Liver (tissue), 7 donors: ENCODE measurements at regions not wholly inside any gene's neighbourhood (a gene's known extent, or its start where the extent isn't known, plus 50 kb on each side); places are given as distances from the start of the nearest gene placed in this dataset.

Experiments used
- DNase-seq: peaks from one replicate; pipeline ENCODE4 v3.0.0-alpha.2; 2017; ENCODE audit warnings: low spot score
- H3K27ac ChIP-seq, 2 donors: one replicate each; pipeline ENCODE4 v1.7.0; 2013; ENCODE audit warnings: inconsistent platforms in 2 of 2, low read length in 2 of 2, control low read depth in 1 of 2, low read depth in 1 of 2, mild to moderate bottlenecking in 1 of 2
- H3K27me3 ChIP-seq, 4 donors: one replicate each; pipeline versions ENCODE4 v1.6.1 to v1.7.0; 2013; ENCODE audit warnings: low read length in 3 of 4, inconsistent platforms in 1 of 4, mild to moderate bottlenecking in 1 of 4, moderate library complexity in 1 of 4; ENCODE audit not compliant: control insufficient read depth in 4 of 4, insufficient read depth in 4 of 4
- H3K36me3 ChIP-seq, 4 donors: one replicate each; pipeline versions ENCODE4 v1.6.1 to v1.7.0; 2013; ENCODE audit warnings: low read length in 3 of 4, mild to moderate bottlenecking in 3 of 4, low read depth in 1 of 4, moderate library complexity in 1 of 4; ENCODE audit not compliant: control insufficient read depth in 4 of 4, insufficient read depth in 3 of 4
- H3K4me1 ChIP-seq, 4 donors: one replicate each; pipeline versions ENCODE4 v1.6.1 to v1.7.0; 2013; ENCODE audit warnings: low read length in 3 of 4, mild to moderate bottlenecking in 3 of 4, moderate library complexity in 1 of 4; ENCODE audit not compliant: control insufficient read depth in 4 of 4, insufficient read depth in 4 of 4
- H3K4me3 ChIP-seq, 3 donors: one replicate each; pipeline versions ENCODE4 v1.6.1 to v1.7.0; 2013; ENCODE audit warnings: low read length in 3 of 3, control low read depth in 1 of 3, low read depth in 1 of 3, mild to moderate bottlenecking in 1 of 3
- H3K9ac ChIP-seq, 2 donors: one replicate each; pipeline ENCODE4 v1.7.0; 2013; ENCODE audit warnings: low read length in 2 of 2, mild to moderate bottlenecking in 2 of 2, moderate library complexity in 2 of 2, control low read depth in 1 of 2, low read depth in 1 of 2
- H3K9me3 ChIP-seq, 4 donors: one replicate each; pipeline versions ENCODE4 v1.6.1 to v1.7.0; 2013; ENCODE audit warnings: low read length in 3 of 4; ENCODE audit not compliant: control insufficient read depth in 4 of 4
- EGR1 ChIP-seq, 2 donors: IDR thresholded peaks; 2 replicates each; pipeline ENCODE4 v1.6.1; 2016 to 2018; ENCODE audit warnings: antibody characterized with exemption in 2 of 2, low read depth in 2 of 2
- FOXA1 ChIP-seq: IDR thresholded peaks from 2 replicates; pipeline ENCODE4 v1.6.1; 2016; ENCODE audit warnings: antibody characterized with exemption
- FOXA2 ChIP-seq: IDR thresholded peaks from 2 replicates; pipeline ENCODE4 v1.6.1; 2016; ENCODE audit warnings: antibody characterized with exemption
- HNF4A ChIP-seq, 2 donors: conservative IDR thresholded peaks; 2 replicates each; pipeline ENCODE4 v1.6.1; 2016; ENCODE audit warnings: antibody characterized with exemption in 2 of 2, mild to moderate bottlenecking in 2 of 2
- HNF4G ChIP-seq: IDR thresholded peaks from 2 replicates; pipeline ENCODE4 v1.6.1; 2016; ENCODE audit warnings: antibody characterized with exemption
- JUND ChIP-seq, 2 donors: IDR thresholded peaks; 2 replicates each; pipeline ENCODE4 v1.6.1; 2016; ENCODE audit warnings: antibody characterized with exemption in 2 of 2
- NR2F2 ChIP-seq: IDR thresholded peaks from 2 replicates; pipeline ENCODE4 v1.6.1; 2016; ENCODE audit warnings: antibody characterized with exemption
- RAD21 ChIP-seq, 2 donors: IDR thresholded peaks; 2 replicates each; pipeline ENCODE4 v1.6.1; 2016; ENCODE audit warnings: antibody characterized with exemption in 2 of 2, mild to moderate bottlenecking in 2 of 2
- RXRA ChIP-seq, 2 donors: IDR thresholded peaks; 2 replicates each; pipeline ENCODE4 v1.6.1; 2017 to 2018; ENCODE audit warnings: antibody characterized with exemption in 2 of 2, mild to moderate bottlenecking in 1 of 2
- SP1 ChIP-seq: IDR thresholded peaks from 2 replicates; pipeline ENCODE4 v1.6.1; 2018; ENCODE audit warnings: antibody characterized with exemption, mild to moderate bottlenecking
- TAF1 ChIP-seq: conservative IDR thresholded peaks from 2 replicates; pipeline ENCODE4 v1.6.1; 2016; ENCODE audit warnings: antibody characterized with exemption, mild to moderate bottlenecking
- YY1 ChIP-seq: IDR thresholded peaks from 2 replicates; pipeline ENCODE4 v1.6.1; 2016; ENCODE audit warnings: antibody characterized with exemption, mild to moderate bottlenecking
- WGBS: extraction: QIAGEN DNeasy Blood & Tissue Kit; methylation state at CpG from one replicate; pipeline ENCODE4 v1.1.7; 2013; 5-methylcytosine and 5-hydroxymethylcytosine counted together
- TF ChIP-seq, protein P1 (sequence below): IDR thresholded peaks from 2 replicates; pipeline ENCODE4 v1.6.1; 2016; ENCODE audit warnings: antibody characterized with exemption
- TF ChIP-seq, protein P2 (sequence below): IDR thresholded peaks from 2 replicates; pipeline ENCODE4 v1.6.1; 2016; ENCODE audit warnings: antibody characterized with exemption
- TF ChIP-seq, protein P3 (sequence below): IDR thresholded peaks from 2 replicates; pipeline ENCODE4 v1.6.1; 2016; ENCODE audit warnings: antibody characterized with exemption
- donor health status: healthy.
- donor health status: healthy.
- donor health status: healthy.
- donor health status: healthy.

DNA sequence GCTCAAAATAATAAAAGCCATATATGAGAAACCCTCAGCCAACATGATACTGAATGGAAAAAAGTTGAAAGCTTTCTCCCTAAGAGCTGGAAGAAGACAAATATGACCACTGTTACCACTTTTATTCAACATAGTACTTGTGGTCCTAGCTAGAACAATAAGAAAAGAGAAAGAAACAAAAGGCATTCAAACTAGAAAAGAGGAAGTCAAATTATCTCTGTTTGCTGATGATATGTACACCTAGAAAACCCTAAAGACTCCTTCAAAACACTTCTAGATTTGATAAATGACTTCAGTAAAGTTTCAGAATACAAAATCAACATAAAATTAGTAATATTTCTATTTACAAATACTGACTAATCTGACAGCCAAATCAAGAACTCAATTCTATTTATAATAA is 328.8 kb upstream of the GCFC2 start:
- H3K9me3 ChIP-seq, result no peaks in the 10 kb centered on the region
- no peaks in the 10 kb centered on the region for H3K27me3 ChIP-seq
- H3K9ac ChIP-seq, result no peak overlapping the region
- H3K4me3 ChIP-seq, result no peak overlapping the region
- no peaks in the 10 kb centered on the region for H3K36me3 ChIP-seq
- DNase-seq, result no peak
- H3K4me1 ChIP-seq, result no peaks in the 10 kb centered on the region
- H3K27ac ChIP-seq, result no peak overlapping the region
- no peak for TF ChIP-seq SP1
- TF ChIP-seq, protein P1, sequence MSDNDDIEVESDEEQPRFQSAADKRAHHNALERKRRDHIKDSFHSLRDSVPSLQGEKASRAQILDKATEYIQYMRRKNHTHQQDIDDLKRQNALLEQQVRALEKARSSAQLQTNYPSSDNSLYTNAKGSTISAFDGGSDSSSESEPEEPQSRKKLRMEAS, result no peak

DNA sequence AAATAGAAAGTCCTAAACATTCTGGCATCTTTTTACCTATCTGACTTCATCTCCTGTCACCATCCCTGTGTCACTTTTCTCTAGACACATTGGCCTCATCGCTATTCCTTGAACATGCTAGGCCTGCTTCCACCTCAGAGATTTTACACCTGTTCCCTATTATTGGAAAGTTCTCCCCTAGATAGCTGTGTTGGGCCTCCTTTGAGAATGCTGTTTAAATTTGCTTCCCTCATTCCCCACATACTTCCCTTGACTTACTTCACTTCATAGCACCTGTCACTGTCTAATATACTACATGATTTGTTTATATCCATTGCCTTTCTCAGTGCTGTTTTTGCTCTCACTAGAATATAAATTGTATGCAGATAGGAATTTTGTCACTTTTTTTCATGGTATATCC is 317.0 kb upstream of the GCFC2 start:
- H3K9ac ChIP-seq, result no peak overlapping the region
- no peak for DNase-seq
- H3K4me3 ChIP-seq, result no peak overlapping the region
- peaks cover 0 to 8% (median 0%) of the 10 kb centered on the region in 4 donors for H3K9me3 ChIP-seq
- H3K36me3 ChIP-seq, result no peaks in the 10 kb centered on the region
- no peak overlapping the region for H3K27ac ChIP-seq
- H3K4me1 ChIP-seq, result no peaks in the 10 kb centered on the region
- no peaks in the 10 kb centered on the region for H3K27me3 ChIP-seq
- TF ChIP-seq, protein P1, result no peak
- WGBS, result 91% methylated on average over 1 of the region's 1 CpG

DNA sequence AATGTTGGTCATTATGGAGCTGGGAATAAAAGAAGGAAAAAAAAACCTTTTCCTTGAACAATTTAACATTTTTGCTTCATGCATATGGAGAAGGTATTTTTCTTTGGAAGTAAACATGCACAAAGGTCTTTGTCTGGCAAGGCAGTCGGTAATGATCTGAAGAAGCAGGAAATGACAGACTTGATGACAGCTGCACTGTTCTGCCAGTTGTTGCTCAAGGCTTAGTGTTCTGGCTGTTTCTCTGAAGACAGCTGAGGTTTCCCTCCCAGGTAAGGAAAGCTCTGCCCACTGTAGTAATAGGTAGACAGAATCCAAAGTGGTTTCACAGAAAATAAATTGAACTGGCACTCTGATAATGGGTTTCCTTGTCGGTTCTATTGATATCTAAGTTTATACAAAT is 308.4 kb upstream of the GCFC2 start:
- Histone ChIP-seq H3K9ac (no peak overlapping the region), H3K27me3 (no peaks in the 10 kb centered on the region), H3K9me3 (no peaks in the 10 kb centered on the region), H3K36me3 (no peaks in the 10 kb centered on the region), H3K4me1 (no peaks in the 10 kb centered on the region), H3K27ac (no peak overlapping the region), H3K4me3 (no peak overlapping the region)
- TF ChIP-seq RXRA (IDR thresholded peaks at IDR 0.05) (no peak), YY1 (no peak), EGR1 (IDR thresholded peaks at IDR 0.05; ENCODE audit: low read depth in 2 of 2) (no peak), RAD21 (IDR thresholded peaks at IDR 0.05) (no peak), JUND (IDR thresholded peaks at IDR 0.05) (no peak), SP1 (no peak), NR2F2 (no peak), FOXA1 (no peak), HNF4A (conservative IDR thresholded peaks at IDR 0.05) (no peak), FOXA2 (no peak), TAF1 (no peak)
- TF ChIP-seq, protein P2, sequence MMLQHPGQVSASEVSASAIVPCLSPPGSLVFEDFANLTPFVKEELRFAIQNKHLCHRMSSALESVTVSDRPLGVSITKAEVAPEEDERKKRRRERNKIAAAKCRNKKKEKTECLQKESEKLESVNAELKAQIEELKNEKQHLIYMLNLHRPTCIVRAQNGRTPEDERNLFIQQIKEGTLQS, result no peak
- 36% methylated on average over 2 of the region's 2 CpGs for WGBS
- no peak for DNase-seq

DNA sequence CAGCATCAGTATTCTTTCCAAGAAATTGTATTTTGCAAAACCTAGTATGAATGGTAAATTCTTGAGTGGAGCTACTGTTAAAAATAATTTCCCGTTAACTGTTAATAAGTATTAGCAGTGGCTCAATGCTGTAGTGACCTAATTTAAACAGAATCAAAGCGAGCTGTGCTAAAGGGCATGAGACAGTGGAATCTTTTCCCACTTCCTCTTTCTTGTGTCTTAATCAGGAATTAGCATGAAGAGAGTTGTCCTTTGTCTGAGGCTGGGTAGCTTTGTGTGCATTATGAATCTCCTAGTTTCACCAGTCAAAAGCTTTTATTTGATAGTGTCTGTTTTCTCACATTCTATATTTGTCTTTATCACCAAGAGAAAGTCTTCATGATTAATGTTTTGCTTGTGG is 298.8 kb upstream of the GCFC2 start:
- DNase-seq, result no peak
- no peaks in the 10 kb centered on the region for H3K4me1 ChIP-seq
- WGBS, result 65% methylated on average over 2 of the region's 2 CpGs
- no peaks in the 10 kb centered on the region for H3K9me3 ChIP-seq
- no peaks in the 10 kb centered on the region for H3K36me3 ChIP-seq
- no peak overlapping the region for H3K4me3 ChIP-seq
- TF ChIP-seq YY1 (no peak), HNF4G (no peak), FOXA2 (no peak), RAD21 (IDR thresholded peaks at IDR 0.05) (no peak), NR2F2 (no peak), HNF4A (conservative IDR thresholded peaks at IDR 0.05) (no peak), FOXA1 (no peak), TAF1 (no peak), RXRA (IDR thresholded peaks at IDR 0.05) (no peak), EGR1 (IDR thresholded peaks at IDR 0.05; ENCODE audit: low read depth in 2 of 2) (no peak), SP1 (no peak), JUND (IDR thresholded peaks at IDR 0.05) (no peak)
- TF ChIP-seq, protein P3, sequence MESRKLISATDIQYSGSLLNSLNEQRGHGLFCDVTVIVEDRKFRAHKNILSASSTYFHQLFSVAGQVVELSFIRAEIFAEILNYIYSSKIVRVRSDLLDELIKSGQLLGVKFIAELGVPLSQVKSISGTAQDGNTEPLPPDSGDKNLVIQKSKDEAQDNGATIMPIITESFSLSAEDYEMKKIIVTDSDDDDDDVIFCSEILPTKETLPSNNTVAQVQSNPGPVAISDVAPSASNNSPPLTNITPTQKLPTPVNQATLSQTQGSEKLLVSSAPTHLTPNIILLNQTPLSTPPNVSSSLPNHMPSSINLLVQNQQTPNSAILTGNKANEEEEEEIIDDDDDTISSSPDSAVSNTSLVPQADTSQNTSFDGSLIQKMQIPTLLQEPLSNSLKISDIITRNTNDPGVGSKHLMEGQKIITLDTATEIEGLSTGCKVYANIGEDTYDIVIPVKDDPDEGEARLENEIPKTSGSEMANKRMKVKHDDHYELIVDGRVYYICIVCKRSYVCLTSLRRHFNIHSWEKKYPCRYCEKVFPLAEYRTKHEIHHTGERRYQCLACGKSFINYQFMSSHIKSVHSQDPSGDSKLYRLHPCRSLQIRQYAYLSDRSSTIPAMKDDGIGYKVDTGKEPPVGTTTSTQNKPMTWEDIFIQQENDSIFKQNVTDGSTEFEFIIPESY, result no peak
- TF ChIP-seq, protein P2, result no peak
- H3K27ac ChIP-seq, result no peak overlapping the region
- H3K27me3 ChIP-seq, result peaks cover 0 to 2% (median 0%) of the 10 kb centered on the region in 4 donors
- no peak overlapping the region for H3K9ac ChIP-seq
